Left colon (tissue), 2 donors: ENCODE measurements at regions not wholly inside any gene's neighbourhood (a gene's known extent, or its start where the extent isn't known, plus 50 kb on each side); places are given as distances from the start of the nearest gene placed in this dataset.
A peak's percentile ranks its signal among the peaks of the same experiment; 100 is the strongest.
"Not testable (repeated sequence)": the region's sequence is repeated elsewhere in the genome, so short reads cannot be mapped to it uniquely, and the experiment has no call there.

Experiments used
- ATAC-seq: fragments of 200-7000 bp; cut with Tn5 transposase; one replicate; pipeline ENCODE4 v1.9.1; 2020; ENCODE audit warnings: mild to moderate bottlenecking, moderate library complexity
- DNase-seq, 2 donors: peaks; one replicate each; pipeline ENCODE4 v3.0.0-alpha.2; 2020
- intact Hi-C, 2 donors: fragments of 100-400 bp; cut with DNase I in 1 of 2; cut with micrococcal nuclease in 1 of 2; formaldehyde crosslinking; loops; one replicate each; pipeline versions ENCODE4 v1.11.2 to v1.14.0; 2022; cut with DNase I, micrococcal nuclease
- donor health status: DM: no; HTN: no; CAD: no.
- donor health status: DM: yes; HTN: yes; CAD: no.

DNA sequence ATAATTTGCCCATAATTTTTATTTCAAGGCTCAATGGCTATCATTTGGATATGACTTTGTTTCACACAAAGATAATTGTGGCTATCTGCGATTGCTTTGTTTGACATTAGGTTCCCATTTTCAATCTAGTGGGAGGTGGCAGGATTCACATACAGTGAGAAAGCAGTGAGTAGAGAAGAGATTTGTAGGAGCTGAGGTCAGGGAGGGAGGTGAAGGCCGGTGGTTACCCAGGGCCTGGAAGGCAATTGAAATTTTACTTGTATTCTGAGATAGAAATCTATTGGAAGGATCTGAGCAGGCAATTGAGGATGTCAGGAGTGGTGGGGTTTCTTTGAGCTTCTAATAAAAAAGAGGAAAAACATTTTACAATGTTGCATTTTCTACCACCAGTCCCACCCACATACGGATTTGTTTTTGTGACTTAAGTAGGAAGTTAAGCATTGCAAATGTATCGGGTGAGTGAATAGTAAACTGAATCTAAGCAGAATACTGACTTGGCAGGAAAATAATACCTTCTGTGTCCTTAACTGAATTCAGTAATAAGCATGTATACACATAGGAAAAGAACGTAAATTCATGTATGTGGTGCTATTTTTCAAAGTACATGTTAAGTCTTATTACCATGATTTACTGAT is 80.1 kb upstream of the CDK13 start:
- DNase-seq, ATAC-seq, intact Hi-C loops: not testable (repeated sequence)

DNA sequence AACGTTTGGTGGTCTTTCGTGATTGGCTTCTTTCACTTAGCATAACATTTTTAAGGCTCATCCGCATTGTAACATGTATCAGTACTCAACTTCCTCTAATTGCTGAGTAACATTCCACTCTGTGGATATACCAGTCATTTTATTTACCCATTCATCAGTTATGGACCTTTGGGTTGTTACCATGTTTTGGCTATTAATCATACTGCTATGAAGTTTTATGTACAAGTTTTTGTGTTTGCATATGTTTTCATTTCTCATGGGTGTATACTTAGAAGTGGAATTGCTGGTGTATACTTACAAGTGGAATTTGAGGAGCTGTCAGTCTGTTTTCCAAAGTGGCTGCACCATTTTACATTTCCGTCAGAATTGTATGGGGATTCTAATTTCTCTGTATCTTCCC is 78.4 kb upstream of the CDK13 start:
- ATAC-seq, intact Hi-C loops, DNase-seq: not testable (repeated sequence)

DNA sequence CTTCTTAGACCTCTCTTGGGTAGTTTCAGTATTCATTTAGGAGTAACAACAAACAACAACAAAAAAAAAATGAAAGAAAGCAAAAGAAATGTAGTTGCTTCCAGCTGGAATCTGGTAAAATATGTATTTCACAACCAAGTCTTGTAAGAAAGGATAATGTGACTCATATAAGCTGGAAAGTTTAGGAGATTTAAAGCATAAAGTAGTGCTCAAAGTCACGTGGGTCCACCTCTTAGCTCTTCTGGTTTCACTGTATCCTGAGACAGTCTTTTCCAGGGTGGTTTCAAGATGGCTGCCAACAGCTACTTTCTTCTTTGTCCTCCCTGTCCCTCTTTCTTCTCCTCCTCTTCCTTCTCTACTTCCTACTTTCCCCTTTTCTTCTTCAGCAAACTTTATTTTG is 69.5 kb upstream of the CDK13 start:
- ATAC-seq (no peak), DNase-seq (no peak)
- intact Hi-C loops: no loop called here

DNA sequence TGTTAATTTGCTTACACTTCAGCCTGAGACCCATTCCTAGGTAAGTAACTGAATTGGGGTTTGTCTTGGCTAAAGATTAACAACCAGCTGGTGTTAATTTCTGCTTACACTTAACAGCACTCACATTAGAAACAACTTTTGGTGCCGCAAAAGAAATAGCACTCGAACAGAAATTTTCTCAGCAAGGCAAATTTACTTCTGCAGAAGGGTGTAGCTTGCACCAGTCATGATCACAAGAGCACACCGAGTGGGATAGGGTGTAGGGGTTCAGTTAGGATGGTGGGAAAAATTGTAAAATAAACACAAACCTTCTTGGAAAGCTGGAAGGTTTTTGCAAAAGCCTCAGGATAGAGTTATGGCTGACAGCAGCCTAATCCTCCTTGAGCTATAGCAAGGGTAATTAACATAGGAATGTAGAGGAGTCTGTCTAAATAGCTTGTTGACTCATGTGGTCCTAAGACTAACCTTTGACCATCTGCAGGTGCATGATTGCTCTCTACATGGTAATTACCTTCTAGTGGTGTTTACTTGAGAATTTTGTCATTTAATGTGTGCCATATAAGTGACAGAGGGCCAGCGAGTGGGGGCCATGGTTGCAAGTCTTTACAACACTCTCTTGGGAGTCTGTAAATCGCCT is 67.8 kb upstream of the CDK13 start:
- intact Hi-C loops: no loop called here
- DNase-seq (no peak), ATAC-seq (peak; percentile 83)

DNA sequence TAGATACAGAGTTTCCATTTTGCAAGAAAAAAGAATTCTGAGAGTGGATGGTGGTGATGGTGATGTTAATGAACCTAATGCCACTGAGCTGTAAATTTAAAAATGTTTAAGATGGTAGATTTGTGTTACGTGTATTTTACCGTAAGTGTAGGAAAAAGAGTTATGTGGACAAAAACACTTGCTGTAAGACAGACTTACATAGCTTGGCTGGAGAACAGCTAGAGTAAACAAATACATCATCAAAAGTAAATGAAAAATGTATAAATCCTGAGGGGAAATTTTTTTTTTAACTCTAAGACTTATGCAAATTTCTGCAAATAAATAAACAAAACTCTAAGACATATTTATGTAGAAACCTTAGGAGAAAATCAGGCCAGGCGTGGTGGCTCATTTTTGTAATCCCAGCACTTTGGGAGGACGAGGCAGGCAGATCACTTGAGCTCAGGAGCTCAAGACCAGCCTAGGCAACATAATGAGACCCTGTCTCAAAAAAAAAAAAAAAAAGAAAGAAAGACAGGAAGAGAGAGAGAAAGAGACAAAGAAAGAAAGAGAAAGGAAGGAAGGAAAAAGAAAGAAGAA is 66.2 kb upstream of the CDK13 start:
- no peak for DNase-seq
- intact Hi-C loops: no loop called here
- ATAC-seq: no peak

DNA sequence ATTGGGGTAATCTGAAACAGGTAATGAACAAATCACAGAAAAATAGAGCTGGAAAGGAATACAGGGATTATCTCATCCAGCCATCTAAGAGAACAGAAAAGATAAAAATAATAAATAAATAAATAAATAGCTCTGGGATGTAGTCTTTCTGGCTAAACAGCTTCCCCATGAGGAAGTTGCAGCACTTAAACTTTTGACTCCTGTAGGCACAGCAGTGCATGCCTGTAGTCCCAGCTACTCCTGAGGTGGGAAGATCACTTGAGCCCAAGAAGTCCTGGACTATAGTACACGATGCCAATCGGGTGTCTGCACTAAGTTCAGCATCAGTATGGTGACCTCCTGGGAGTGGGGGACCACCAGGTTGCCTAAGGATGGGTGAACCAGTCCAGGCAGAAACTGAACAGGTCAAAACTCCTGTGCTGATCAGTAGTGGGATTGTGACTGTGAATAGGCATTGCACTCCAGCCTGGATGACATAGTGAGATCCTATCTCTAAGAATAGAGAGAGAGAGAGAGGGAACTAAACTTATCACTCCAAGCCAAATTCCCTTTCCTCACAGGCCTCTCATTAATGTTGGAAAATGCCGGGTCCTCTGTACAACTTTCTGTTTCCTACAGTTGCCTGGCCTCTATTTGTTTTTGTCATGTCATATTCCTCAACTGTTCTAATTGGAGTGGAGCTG is 61.7 kb upstream of the CDK13 start:
- intact Hi-C loops: no loop called here
- DNase-seq: no peak
- ATAC-seq: no peak

DNA sequence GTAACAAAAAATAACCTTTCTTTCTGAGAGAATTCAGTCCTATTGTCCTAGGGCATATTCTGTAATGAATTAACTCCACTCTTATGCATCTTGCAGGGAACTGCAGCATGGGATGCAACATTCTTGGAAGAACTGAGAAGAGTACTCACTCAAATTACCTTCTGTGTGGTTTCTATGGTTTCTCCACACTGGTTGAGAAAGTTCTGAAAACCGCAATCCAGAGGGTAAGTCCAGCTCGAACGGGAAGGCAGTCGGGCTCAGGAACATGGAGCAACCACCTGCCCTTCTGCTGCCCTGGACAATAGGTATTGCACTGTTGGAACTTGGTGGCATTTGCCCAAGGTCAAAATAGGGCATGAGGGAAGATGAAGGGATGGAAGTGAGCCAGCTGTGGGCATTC is 59.6 kb upstream of the CDK13 start:
- intact Hi-C loops: no loop called here

DNA sequence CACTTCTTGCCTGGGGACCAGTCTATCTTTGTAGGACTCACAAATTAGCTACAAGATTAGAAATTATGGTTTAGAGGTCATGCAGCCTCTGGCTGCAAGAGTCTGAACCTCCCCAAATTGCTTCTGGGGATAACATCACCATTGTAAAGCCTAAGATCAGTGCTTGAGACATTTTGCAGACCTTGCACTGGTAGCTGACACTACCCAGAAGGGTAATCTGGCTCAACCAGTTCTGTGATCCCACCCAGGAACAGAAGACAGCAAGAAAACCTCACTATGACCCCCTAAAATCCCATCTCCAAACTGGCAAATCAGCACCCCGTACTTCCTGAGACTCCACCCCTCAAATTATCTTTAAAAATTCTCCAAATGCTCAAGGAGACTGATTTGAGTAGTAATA is 58.2 kb upstream of the CDK13 start:
- intact Hi-C loops: no loop called here
- no peak for ATAC-seq
- DNase-seq: no peak

More for the DNA sequence above, 59.6 kb upstream of the CDK13 start:
- no peak for DNase-seq
- no peak for ATAC-seq

DNA sequence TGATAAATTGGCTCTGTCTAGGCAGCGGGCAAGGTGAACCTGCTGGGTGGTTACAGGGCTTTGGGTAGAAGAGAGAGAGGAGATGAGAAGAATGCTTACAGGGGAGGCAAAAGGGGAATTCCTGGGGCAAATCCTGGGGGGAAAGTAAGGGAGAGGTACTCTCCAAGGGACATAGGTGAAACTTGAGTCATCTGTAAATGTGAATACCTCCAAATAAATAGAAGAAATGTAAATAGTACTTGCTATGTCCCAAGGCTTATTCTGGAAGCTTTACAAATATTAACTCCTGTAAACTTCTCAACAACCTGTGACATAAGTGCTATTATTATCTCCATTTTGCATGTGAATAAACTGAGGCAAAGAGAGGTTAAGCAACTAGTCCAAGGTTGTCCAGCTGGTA is 57.7 kb upstream of the CDK13 start:
- intact Hi-C loops: no loop called here
- DNase-seq (no peak), ATAC-seq (no peak)

DNA sequence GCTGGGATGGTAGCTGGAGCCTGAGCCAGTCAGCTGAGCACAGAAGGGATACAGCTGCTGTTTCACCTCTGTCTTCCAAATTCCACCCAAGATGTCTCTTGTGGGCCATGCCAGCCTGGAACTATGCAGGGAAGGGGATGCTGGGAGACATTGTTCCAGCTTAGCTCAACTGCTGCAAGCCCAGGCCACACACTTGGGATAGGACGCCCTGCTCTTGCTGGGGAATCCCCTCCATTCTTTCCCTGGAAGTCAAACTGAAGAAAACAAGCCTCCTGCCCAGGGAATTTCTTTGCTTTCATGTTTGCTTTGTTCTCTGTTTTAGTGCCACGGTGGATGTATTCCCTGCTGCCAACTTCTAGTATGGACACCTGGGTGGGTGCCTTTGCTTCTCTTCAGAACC is 55.2 kb upstream of the CDK13 start:
- ATAC-seq: no peak
- DNase-seq: no peak
- intact Hi-C loops: loop anchor here in 1 of 2 donors (5.0 kb wide), 1 partner anchor 157 kb away; no protein-coding TSS in a partner anchor

DNA sequence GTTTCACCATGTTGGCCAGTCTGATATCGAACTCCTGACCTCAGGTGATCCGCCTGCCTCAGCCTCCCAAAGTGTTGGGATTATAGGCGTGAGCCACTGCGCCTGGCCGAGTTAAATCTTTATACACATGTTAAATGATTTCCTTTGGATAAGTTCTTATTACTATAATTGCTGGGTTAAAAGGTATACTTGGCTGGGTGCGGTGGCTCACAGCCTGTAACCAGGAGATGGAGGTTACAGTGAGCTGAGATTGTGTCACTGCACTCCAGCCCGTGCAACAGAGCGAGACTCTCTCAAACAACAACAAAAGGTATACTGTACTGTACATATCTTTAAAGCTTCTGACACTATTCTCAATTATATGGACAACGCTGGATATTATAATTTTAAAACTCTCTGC is 53.2 kb upstream of the CDK13 start:
- DNase-seq (no peak), ATAC-seq (peak; percentile 31)
- intact Hi-C loops: loop anchor here in 1 of 2 donors (5.0 kb wide), 1 partner anchor 155 kb away; no protein-coding TSS in a partner anchor

DNA sequence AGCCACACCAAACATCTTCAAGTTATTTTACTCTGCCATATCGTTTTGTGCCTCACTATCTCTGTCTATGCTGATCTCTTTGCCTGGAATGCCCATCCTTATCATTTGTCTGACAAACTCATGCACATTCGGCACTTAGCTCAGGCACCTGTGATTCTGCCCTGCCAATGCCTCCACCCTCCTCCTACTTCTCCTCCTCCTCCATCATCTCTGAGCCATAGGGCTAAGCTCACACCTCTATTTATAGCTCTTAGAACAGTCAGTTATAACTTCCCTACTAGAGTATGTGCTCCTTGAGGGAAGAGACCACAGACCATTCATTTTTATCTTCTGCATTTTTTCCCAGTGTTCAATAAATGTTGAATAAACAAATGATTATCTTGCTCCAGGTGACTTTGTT is 51.2 kb upstream of the CDK13 start:
- DNase-seq: no peak
- ATAC-seq: no peak
- intact Hi-C loops: loop anchor here in 1 of 2 donors (5.0 kb wide), 1 partner anchor 153 kb away; no protein-coding TSS in a partner anchor
